DMS 273 treated with DMSO at 0.1 percent for 48 hours (cell line): ENCODE measurements at regions not wholly inside any gene's neighbourhood (a gene's known extent, or its start where the extent isn't known, plus 50 kb on each side); places are given as distances from the start of the nearest gene placed in this dataset.
"Not testable (repeated sequence)": the region's sequence is repeated elsewhere in the genome, so short reads cannot be mapped to it uniquely, and the experiment has no call there.

ENCODE experiments used
- DNase-seq: peaks from one replicate; lab custom pipeline; 2025; lab: John Stamatoyannopoulos, UW

- no peak for DNase-seq
Observed at GRCh38 chr6:67047996-67048395, 1341.0 kb upstream of the EYS start.

- DNase-seq, result no peak
Observed at GRCh38 chr6:67045076-67045475, 1338.0 kb upstream of the EYS start.

- no peak for DNase-seq
Observed at GRCh38 chr6:67031451-67031850, 1324.4 kb upstream of the EYS start.

GRCh38 chr6:67030861-67031260, 1323.8 kb upstream of the EYS start:
- no peak for DNase-seq

GRCh38 chr6:67016921-67017460, 1310.0 kb upstream of the EYS start:
- no peak for DNase-seq

- DNase-seq, result no peak
Observed at GRCh38 chr6:67011441-67011840, 1304.4 kb upstream of the EYS start.

- no peak for DNase-seq
Observed at GRCh38 chr6:67009818-67010217, 1302.8 kb upstream of the EYS start.

GRCh38 chr6:67003844-67004243, 1296.8 kb upstream of the EYS start:
- DNase-seq, result no peak

- no peak for DNase-seq
Observed at GRCh38 chr6:67000121-67000520, 1293.1 kb upstream of the EYS start.

- DNase-seq, result not testable (repeated sequence)
Observed at GRCh38 chr6:66997579-66997978, 1290.6 kb upstream of the EYS start.

GRCh38 chr6:66995669-66996068, 1288.6 kb upstream of the EYS start:
- no peak for DNase-seq

- DNase-seq, result not testable (repeated sequence)
Observed at GRCh38 chr6:66993708-66994107, 1286.7 kb upstream of the EYS start.

- no peak for DNase-seq
Observed at GRCh38 chr6:66993272-66993671, 1286.2 kb upstream of the EYS start.

- DNase-seq, result no peak
Observed at GRCh38 chr6:66992660-66993059, 1285.6 kb upstream of the EYS start.

GRCh38 chr6:66986940-66987339, 1279.9 kb upstream of the EYS start:
- no peak for DNase-seq

GRCh38 chr6:66985816-66986215, 1278.8 kb upstream of the EYS start:
- no peak for DNase-seq

- DNase-seq, result no peak
Observed at GRCh38 chr6:66970373-66970772, 1263.3 kb upstream of the EYS start.

- DNase-seq, result no peak
Observed at GRCh38 chr6:66965227-66965626, 1258.2 kb upstream of the EYS start.

GRCh38 chr6:66964216-66964615, 1257.2 kb upstream of the EYS start:
- no peak for DNase-seq

GRCh38 chr6:66962082-66962481, 1255.1 kb upstream of the EYS start:
- no peak for DNase-seq

- DNase-seq, result no peak
Observed at GRCh38 chr6:66961191-66961590, 1254.2 kb upstream of the EYS start.

- DNase-seq, result no peak
Observed at GRCh38 chr6:66949191-66949661, 1242.2 kb upstream of the EYS start.

- no peak for DNase-seq
Observed at GRCh38 chr6:66948106-66948505, 1241.1 kb upstream of the EYS start.

- no peak for DNase-seq
Observed at GRCh38 chr6:66940003-66940402, 1233.0 kb upstream of the EYS start.

GRCh38 chr6:66937180-66937579, 1230.2 kb upstream of the EYS start:
- no peak for DNase-seq
